AG04450 (cell line): ENCODE measurements at regions not wholly inside any gene's neighbourhood (a gene's known extent, or its start where the extent isn't known, plus 50 kb on each side); places are given as distances from the start of the nearest gene placed in this dataset.

Experiments
- CTCF ChIA-PET: fragments of 300-600, 350-600 bp; formaldehyde crosslinking; extraction: SDS; loops from one replicate; lab custom pipeline; 2022; ENCODE audit warnings: antibody characterized with exemption, inconsistent platforms; lab: Charles Lee
- POLR2A ChIA-PET: fragments of 350-600 bp; formaldehyde crosslinking; extraction: SDS; loops from one replicate; lab custom pipeline; 2021; ENCODE audit warnings: antibody characterized with exemption, inconsistent platforms; lab: Yijun Ruan, JAX
- DNase-seq: peaks from one replicate; pipeline ENCODE4 v3.0.0-alpha.2; 2011; ENCODE audit warnings: low read depth, low spot score
- H3K27ac ChIP-seq: one replicate; pipeline ENCODE4 v1.5.1; 2012; ENCODE audit warnings: low read depth, low read length, control low read depth
- H3K27me3 ChIP-seq: one replicate; pipeline ENCODE4 v1.6.0; 2012; ENCODE audit warnings: low read length; ENCODE audit not compliant: control insufficient read depth, insufficient read depth
- H3K4me3 ChIP-seq: 2 replicates; pipeline ENCODE4 v1.5.1; 2011; ENCODE audit warnings: mild to moderate bottlenecking, low read depth, low read length, control low read depth
- H3K9me3 ChIP-seq: 2 replicates; pipeline ENCODE4 v1.5.1; 2012; ENCODE audit warnings: low read length; ENCODE audit not compliant: control insufficient read depth, insufficient read depth
- TF ChIP-seq, protein P1 (sequence below): IDR thresholded peaks from 2 replicates; pipeline ENCODE4 v1.5.1; 2011; ENCODE audit warnings: low read depth, low read length, control low read depth, inconsistent platforms

DNA sequence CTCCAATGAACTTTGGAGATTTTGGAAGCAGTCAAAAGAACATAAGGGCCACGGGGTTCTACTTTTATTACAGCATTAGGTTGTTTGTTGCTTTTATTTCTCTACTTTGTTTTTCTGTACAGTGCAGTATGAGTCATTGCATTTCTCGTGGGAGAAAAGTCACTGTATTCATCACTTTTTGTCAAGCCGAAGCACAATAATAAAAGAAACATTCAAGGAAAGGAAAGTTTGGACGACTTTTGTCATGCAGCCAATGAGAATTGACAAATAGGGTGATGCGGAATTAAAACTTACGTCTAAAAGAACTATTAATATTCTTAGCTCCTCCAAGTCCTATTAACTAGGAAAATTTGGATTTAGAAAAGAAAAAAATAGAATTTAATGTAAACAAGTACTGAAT is 209.9 kb downstream of the TMEM182 start:
- TF ChIP-seq, protein P1, sequence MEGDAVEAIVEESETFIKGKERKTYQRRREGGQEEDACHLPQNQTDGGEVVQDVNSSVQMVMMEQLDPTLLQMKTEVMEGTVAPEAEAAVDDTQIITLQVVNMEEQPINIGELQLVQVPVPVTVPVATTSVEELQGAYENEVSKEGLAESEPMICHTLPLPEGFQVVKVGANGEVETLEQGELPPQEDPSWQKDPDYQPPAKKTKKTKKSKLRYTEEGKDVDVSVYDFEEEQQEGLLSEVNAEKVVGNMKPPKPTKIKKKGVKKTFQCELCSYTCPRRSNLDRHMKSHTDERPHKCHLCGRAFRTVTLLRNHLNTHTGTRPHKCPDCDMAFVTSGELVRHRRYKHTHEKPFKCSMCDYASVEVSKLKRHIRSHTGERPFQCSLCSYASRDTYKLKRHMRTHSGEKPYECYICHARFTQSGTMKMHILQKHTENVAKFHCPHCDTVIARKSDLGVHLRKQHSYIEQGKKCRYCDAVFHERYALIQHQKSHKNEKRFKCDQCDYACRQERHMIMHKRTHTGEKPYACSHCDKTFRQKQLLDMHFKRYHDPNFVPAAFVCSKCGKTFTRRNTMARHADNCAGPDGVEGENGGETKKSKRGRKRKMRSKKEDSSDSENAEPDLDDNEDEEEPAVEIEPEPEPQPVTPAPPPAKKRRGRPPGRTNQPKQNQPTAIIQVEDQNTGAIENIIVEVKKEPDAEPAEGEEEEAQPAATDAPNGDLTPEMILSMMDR, result no peak
- Histone ChIP-seq H3K9me3 (no peaks in the 10 kb centered on the region), H3K27ac (no peak overlapping the region), H3K4me3 (no peak overlapping the region), H3K27me3 (no peaks in the 10 kb centered on the region)
- DNase-seq, result no peak
- POLR2A ChIA-PET, result no interaction called here
- CTCF ChIA-PET, result no interaction called here

DNA sequence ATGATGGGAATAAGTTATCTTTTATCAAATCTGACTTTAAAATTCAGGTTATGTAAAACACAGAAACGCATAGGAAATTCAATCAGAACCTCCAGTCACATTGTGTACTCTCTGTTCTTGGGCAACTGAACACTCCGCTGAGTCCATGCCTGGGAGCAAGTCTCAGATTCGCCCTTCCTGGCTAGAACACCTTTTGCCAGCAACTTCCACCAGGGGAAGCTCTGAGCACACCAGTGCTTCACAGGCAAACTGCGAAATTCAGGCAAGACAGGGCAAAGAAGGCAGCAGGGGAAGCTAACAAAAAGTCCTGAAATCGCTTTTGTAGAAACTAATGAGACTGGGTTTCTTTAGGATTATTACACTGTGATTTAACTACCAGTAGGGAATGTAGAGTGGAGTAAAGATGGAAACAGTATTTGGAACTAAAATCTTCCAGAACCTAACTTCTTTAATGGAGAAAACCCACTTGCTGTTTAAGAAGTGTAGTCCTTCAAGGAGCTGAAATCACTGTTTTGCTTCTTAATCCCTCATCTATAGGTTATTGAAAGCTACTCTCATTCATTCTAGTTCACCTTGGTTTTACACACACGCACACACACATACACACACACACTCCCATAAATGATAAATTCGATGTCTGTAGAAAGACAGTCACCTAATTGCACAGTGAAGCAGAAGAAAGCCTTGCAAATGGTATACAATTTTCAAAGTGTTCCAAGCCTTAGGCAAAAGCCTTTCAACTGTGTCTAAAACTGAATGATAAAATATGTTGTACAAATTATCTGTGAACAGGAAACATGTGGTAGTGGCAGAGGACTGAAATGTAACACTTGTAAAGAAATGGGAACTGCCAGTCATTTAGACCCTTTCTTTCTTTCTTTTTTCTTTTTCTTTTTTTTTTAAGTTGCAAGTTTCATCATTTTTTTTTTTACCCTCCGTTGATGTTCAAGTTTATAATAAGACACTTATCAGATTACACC is 214.5 kb downstream of the TMEM182 start:
- H3K9me3 ChIP-seq, result no peaks in the 10 kb centered on the region
- POLR2A ChIA-PET, result no interaction called here
- DNase-seq, result no peak
- no peak overlapping the region for H3K27ac ChIP-seq
- CTCF ChIA-PET, result no interaction called here
- TF ChIP-seq, protein P1, result peak; percentile 19; the same call in 1 of the 2 replicates
- no peaks in the 10 kb centered on the region for H3K27me3 ChIP-seq
- no peak overlapping the region for H3K4me3 ChIP-seq

DNA sequence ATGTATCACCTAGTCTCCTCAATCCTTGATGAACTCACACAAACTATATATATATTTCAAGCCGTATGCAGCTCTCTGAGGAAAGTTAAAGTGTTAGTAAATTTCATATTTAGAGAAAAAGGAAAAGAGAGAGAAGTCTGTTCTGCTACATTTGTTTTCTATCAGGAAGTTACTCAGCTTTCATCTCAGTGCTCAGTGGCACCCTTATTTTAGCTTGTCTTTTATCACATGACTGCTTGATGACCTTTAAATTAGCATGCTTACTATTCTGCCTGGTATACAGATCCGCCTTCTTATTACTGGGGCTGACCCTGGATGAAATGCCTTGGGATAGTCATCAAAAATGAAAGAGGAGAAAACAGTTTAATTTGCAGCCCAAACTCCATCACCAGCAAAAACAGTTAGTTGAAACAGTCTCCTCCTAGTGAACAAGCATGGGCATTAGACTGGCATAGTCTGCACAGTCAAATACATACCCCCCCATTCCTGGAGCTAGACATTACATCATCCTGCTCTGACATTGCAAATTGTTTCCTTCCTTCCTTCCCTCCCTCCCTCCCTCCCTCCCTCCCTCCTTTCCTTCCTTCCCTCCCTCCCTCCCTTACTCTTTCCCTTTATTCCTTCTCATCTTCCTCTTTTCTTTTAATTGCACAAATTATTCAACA is 215.7 kb downstream of the TMEM182 start:
- no peak for DNase-seq
- TF ChIP-seq, protein P1, result no peak
- H3K9me3 ChIP-seq, result no peaks in the 10 kb centered on the region; the same call in 1 of the 2 replicates
- no peaks in the 10 kb centered on the region for H3K27me3 ChIP-seq
- ChIA-PET POLR2A (no interaction called here), CTCF (no interaction called here)
- H3K27ac ChIP-seq, result no peak overlapping the region
- no peak overlapping the region for H3K4me3 ChIP-seq

DNA sequence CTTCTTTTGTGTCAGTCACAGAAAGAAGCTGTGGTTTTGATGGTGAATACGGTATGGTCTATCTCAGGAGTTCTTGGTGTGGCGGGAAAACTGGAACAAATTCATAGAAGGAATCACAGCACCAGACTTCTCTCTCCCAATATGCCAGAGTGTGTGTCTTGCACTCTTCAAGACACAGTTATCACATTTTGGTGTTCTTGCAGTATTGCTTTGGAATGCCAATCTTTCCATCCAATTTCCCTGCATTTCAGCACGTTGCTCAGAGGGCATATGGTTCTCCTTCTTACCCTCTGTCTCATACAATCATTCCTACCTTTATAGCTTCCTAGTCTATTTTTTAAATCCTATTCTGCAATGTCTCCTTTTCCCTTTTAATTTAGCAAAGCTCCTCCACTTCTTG is 216.3 kb downstream of the TMEM182 start:
- CTCF ChIA-PET, result no interaction called here
- TF ChIP-seq, protein P1, result no peak

DNA sequence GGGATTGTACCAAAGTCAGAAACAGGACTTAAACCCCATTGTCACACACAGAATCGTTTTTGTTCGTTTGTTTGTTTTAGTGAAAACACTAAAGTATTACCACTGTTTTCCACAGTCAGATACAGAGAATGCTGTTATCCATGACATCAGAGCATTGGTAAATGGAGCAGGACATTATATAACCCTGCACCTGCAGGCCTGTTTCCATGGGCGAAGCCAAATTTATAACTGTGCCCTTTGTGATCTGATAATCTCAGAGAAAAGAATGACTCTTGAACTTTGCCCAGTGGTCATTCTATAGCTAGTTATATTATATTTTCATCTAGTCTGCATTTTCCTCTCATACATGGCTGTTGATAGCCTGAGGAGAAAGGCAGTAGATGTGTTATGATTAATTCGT is 217.6 kb downstream of the TMEM182 start:
- H3K4me3 ChIP-seq, result no peak overlapping the region
- CTCF ChIA-PET, result no interaction called here
- H3K27ac ChIP-seq, result no peak overlapping the region
- DNase-seq, result no peak
- POLR2A ChIA-PET, result no interaction called here
- no peaks in the 10 kb centered on the region for H3K27me3 ChIP-seq
- TF ChIP-seq, protein P1, result no peak
- H3K9me3 ChIP-seq, result no peaks in the 10 kb centered on the region; the same call in 1 of the 2 replicates

More for the DNA sequence above, 216.3 kb downstream of the TMEM182 start:
- POLR2A ChIA-PET, result no interaction called here
- DNase-seq, result no peak
- H3K4me3 ChIP-seq, result no peak overlapping the region
- H3K9me3 ChIP-seq, result no peaks in the 10 kb centered on the region; the same call in 1 of the 2 replicates
- H3K27ac ChIP-seq, result no peak overlapping the region
- no peaks in the 10 kb centered on the region for H3K27me3 ChIP-seq
